Coronary artery (tissue), 2 donors: ENCODE measurements at regions not wholly inside any gene's neighbourhood (a gene's known extent, or its start where the extent isn't known, plus 50 kb on each side); places are given as distances from the start of the nearest gene placed in this dataset.
"Not testable (repeated sequence)": the region's sequence is repeated elsewhere in the genome, so short reads cannot be mapped to it uniquely, and the experiment has no call there.

Experiments
- DNase-seq: peaks from one replicate; pipeline ENCODE4 v3.0.0-alpha.2; 2017; ENCODE audit warnings: low spot score
- H3K27ac ChIP-seq, 2 donors: fragments of 200-600 bp; sonication (generic); one replicate each; pipeline ENCODE4 v1.5.1; 2016 to 2019
- H3K4me3 ChIP-seq: fragments of 200-600 bp; sonication (generic); 2 replicates; pipeline ENCODE4 v1.5.1; 2016; ENCODE audit warnings: mild to moderate bottlenecking, moderate library complexity
- CTCF ChIP-seq: fragments of 200-600 bp; sonication (generic); IDR thresholded peaks from one replicate; pipeline ENCODE4 v1.5.1; 2019; ENCODE audit warnings: antibody characterized with exemption

- TF ChIP-seq CTCF = no peak
- Histone ChIP-seq H3K27ac (peak overlapping the region in 1 of 2 donors; percentile 85), H3K4me3 (no peak overlapping the region)
- no peak for DNase-seq
Measured at GRCh38 chr4:75325318-75325979, 188.8 kb downstream of the RCHY1 start.

DNA sequence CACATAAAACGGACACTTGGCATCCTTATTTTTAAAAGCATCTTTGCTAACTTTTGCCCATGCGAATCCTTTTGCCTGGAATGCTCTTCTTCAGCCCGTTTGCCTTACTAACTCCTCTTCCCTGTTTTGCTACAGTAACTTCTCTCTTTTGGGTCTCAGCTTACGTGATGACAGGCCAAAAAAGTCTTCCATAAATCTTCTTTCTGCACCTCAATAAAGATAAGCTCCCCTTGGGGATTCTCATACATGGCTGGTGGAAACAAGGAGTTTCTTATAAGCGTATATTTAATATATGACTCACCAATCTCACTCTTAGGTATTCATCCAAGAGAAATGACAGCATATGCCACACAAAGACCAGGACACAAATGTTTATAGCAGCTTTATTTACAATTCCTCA lies 192.7 kb downstream of the RCHY1 start:
- no peak overlapping the region for H3K27ac ChIP-seq
- TF ChIP-seq CTCF = no peak
- no peak for DNase-seq
- no peak overlapping the region for H3K4me3 ChIP-seq

- DNase-seq, H3K27ac ChIP-seq, H3K4me3 ChIP-seq: not testable (repeated sequence)
Measured at GRCh38 chr4:75317641-75318040, 196.6 kb downstream of the RCHY1 start.

- no peak overlapping the region for H3K4me3 ChIP-seq
- TF ChIP-seq CTCF = no peak
- no peak for DNase-seq
Measured at GRCh38 chr4:75308049-75308448, 206.2 kb downstream of the RCHY1 start.

GRCh38 chr4:75306506-75306905 lies 207.7 kb downstream of the RCHY1 start:
- DNase-seq = no peak
- TF ChIP-seq CTCF = no peak
- H3K27ac ChIP-seq = no peak overlapping the region
- H3K4me3 ChIP-seq = no peak overlapping the region

More at GRCh38 chr4:75308049-75308448, 206.2 kb downstream of the RCHY1 start:
- no peak overlapping the region for H3K27ac ChIP-seq

- DNase-seq = no peak
- Histone ChIP-seq H3K27ac (no peak overlapping the region), H3K4me3 (no peak overlapping the region)
- TF ChIP-seq CTCF = no peak
Measured at GRCh38 chr4:75302648-75303047, 211.6 kb downstream of the RCHY1 start.

GRCh38 chr4:75289914-75290582 lies 224.2 kb downstream of the RCHY1 start:
- no peak overlapping the region for H3K27ac ChIP-seq
- no peak for DNase-seq
- H3K4me3 ChIP-seq = no peak overlapping the region
- TF ChIP-seq CTCF = no peak
